Erythroblast (primary cell): ENCODE measurements at regions not wholly inside any gene's neighbourhood (a gene's known extent, or its start where the extent isn't known, plus 50 kb on each side); places are given as distances from the start of the nearest gene placed in this dataset.

ENCODE experiments used
- GATA1 ChIP-seq: IDR thresholded peaks from 2 replicates; pipeline ENCODE4 v1.6.1; 2011; ENCODE audit warnings: low read depth, mild to moderate bottlenecking, control low read depth, low read length, moderate library complexity
- POLR2A ChIP-seq: IDR thresholded peaks from 2 replicates; pipeline ENCODE4 v1.6.1; 2011; ENCODE audit warnings: mild to moderate bottlenecking, low read length

DNA sequence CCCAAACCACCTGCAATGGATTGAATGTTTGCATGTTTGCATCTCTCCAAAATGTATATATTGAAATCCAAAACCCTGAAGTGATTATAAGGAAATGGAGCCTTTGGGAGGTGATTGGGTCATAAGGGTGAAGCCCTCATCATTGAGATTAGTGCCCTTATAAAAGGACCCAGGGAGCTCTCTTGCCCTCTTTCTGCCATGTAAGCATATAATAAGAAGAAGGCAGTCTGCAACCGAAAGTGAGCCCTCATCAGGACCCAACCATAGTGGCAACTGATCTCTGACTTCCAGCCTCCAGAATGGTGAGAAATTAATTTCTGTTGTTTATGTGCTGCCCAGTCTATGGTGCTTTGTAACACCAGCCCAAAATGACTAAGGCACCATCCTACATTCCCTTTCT lies 115.7 kb upstream of the EFNA5 start:
- no peak for TF ChIP-seq POLR2A
- no peak for TF ChIP-seq GATA1
